Retinal pigment epithelial cell (primary cell): ENCODE measurements at regions not wholly inside any gene's neighbourhood (a gene's known extent, or its start where the extent isn't known, plus 50 kb on each side); places are given as distances from the start of the nearest gene placed in this dataset.

ENCODE experiments used
- DNase-seq: peaks from one replicate; pipeline ENCODE4 v3.0.0-alpha.2; 2010; ENCODE audit warnings: low read depth
- H3K4me3 ChIP-seq: 2 replicates; pipeline ENCODE4 v1.5.1; 2011; ENCODE audit warnings: mild to moderate bottlenecking, low read length, control low read depth, moderate library complexity
- TF ChIP-seq, protein P1 (sequence below): conservative IDR thresholded peaks from 2 replicates; pipeline ENCODE4 v1.5.1; 2011; ENCODE audit warnings: low read depth, low read length, control low read depth, inconsistent platforms

DNA sequence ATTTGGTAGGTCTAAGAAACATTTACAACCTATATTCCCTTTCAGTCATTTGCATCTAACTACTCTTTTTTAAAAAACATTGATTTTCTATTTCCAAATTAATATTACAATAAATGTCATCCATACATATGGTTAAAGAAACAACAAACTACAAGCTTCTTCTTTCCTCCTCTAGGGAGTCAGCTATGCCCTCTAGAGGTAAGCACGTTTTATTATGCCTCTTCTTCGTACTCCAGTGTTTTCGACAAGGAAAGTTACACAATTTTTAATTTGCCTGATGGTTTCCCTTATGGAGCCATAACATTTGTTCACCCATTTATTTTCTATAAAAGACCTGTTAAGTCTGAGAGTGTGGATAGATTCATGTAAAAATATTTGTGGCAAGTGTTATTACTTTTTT is 183.4 kb upstream of the CDH7 start:
- no peak overlapping the region for H3K4me3 ChIP-seq
- peak; percentile 16 for DNase-seq
- TF ChIP-seq, protein P1, sequence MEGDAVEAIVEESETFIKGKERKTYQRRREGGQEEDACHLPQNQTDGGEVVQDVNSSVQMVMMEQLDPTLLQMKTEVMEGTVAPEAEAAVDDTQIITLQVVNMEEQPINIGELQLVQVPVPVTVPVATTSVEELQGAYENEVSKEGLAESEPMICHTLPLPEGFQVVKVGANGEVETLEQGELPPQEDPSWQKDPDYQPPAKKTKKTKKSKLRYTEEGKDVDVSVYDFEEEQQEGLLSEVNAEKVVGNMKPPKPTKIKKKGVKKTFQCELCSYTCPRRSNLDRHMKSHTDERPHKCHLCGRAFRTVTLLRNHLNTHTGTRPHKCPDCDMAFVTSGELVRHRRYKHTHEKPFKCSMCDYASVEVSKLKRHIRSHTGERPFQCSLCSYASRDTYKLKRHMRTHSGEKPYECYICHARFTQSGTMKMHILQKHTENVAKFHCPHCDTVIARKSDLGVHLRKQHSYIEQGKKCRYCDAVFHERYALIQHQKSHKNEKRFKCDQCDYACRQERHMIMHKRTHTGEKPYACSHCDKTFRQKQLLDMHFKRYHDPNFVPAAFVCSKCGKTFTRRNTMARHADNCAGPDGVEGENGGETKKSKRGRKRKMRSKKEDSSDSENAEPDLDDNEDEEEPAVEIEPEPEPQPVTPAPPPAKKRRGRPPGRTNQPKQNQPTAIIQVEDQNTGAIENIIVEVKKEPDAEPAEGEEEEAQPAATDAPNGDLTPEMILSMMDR = peak; percentile 80

DNA sequence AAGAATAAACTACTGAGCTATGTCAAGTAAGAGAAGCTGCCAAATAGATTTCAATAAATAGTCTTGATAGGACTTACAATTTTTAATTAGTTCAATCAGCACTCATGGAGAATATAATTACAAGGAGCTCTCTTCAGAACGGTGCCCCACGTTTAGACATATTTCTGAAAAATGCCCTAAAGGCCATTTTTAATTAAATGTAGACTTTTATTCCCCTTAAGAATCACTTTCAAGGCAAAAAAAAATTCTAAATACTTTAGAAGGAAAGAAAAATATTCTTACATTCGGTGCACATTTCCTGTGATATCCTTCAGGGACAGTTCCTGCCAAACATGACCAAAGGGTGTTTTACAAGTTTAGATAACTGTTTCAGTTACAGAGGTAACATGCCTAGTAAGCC is 202.5 kb upstream of the CDH7 start:
- no peak overlapping the region for H3K4me3 ChIP-seq
- DNase-seq = no peak
- TF ChIP-seq, protein P1 = no peak

DNA sequence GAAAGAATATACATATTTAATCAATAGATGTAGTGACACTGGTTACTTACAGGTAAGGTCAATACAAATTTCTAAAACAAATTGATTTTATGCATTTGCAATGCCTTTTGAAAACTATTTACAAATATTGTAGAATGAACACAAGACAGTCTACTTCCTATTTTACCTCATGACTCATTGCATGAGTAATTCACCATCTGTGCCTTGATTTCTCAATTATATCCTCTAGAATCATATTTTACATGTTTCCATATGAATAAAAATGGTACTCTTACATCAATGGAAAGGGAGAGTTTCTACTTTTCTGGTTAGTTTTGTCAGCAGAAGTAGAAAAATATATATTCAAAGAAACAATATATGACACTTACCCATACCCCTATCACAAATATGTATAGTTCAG is 203.8 kb upstream of the CDH7 start:
- no peak overlapping the region for H3K4me3 ChIP-seq
- DNase-seq = no peak
- TF ChIP-seq, protein P1 = no peak

DNA sequence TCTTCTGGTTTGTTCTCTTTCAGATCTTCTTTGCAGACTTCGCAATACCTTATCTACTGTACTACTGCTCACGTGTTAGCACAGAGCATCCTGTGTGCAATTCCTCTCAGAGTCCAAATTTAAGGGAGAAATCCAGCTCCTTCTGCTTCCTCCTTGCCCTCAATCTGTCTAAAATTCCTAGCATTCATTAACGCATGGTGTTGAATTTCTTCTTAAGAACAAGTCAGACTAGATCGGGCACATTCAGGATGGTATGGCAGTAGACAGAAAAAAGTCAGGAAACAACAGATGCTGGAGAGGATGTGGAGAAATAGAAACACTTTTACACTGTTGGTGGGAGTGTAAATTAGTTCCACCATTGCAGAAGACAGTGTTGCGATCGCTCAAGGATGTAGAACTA is 206.1 kb upstream of the CDH7 start:
- no peak overlapping the region for H3K4me3 ChIP-seq
- DNase-seq = no peak
- TF ChIP-seq, protein P1 = no peak

DNA sequence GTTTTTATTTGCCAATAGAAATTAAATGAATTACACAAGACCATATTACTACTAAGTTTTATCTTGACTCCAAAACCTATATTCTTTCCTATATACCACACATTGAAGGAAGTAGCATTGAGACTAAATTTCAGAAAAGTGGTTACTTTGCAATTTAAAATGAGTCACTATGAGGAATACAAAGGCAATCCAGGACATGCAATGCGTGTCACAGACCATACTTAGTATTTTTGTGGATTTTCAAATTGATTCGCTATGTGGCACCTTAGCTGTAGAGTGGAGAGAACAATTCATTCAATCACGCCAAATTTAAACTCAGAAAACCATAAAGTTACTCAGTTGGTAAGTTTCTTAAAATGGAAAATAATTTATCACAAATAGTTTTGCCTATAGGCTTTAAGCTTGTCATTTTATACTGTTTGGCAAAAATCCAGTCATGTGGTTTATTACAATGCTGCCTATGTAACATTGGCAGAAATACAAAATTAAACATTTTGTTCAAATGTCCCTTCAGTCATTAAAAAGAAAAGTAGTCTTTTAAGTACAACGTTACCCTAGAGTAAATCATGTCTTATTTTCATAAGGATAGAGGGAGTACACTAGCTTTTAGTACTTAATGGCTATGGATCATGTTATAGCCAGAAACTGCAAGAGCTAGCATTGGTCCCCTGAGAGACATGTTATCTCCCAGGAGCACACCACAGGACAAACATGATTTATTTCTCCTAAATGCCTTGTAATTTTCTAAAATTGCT is 222.8 kb upstream of the CDH7 start:
- no peak for DNase-seq

DNA sequence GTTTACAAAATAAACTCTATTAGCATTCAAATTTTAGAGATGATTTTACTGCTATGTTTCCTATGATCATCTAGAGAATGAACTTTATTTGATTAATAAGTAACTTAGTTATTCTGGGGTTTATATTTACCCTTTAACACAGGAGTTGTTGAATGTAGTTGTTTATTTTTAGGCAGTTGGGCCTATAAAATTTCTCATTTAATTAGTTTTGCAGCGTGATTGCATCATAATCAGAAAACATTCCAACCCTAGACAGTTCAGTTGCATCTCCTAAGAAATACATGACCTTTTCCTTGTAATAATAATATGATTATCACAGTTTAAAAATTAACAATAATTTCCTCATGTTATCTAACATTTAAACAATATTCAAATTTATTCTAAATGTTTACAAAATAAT is 224.7 kb upstream of the CDH7 start:
- TF ChIP-seq, protein P1 = no peak
- no peak for DNase-seq
- H3K4me3 ChIP-seq = no peak overlapping the region

More for the DNA sequence above, 222.8 kb upstream of the CDH7 start:
- H3K4me3 ChIP-seq = no peak overlapping the region
- TF ChIP-seq, protein P1 = no peak

DNA sequence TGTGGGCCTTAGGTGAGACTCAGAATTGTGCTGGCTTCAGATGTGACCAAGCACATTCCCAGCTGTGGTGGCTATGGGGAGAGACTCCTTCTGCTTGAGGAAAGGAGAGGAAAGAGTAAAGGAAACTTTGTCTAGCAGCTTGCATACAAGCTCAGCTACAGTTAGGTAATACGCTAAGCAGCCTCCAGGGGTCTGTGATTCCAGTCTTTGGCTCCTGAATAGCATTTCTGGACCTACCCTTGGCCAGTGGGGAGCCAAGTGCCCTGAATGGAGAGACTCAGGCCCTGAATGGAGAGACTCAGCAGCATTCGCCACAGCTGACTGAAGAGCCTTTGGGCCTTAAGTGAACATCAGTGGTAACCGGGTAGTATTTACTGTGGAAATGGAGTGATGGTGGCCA is 227.4 kb upstream of the CDH7 start:
- no peak overlapping the region for H3K4me3 ChIP-seq
- no peak for DNase-seq
- TF ChIP-seq, protein P1 = peak; percentile 2
